T-helper 9 cell (primary cell): ENCODE measurements at regions not wholly inside any gene's neighbourhood (a gene's known extent, or its start where the extent isn't known, plus 50 kb on each side); places are given as distances from the start of the nearest gene placed in this dataset.
"Not testable (repeated sequence)": the region's sequence is repeated elsewhere in the genome, so short reads cannot be mapped to it uniquely, and the experiment has no call there.

Experiments
- DNase-seq: peaks from one replicate; pipeline ENCODE4 v3.0.0-alpha.2; 2020

DNA sequence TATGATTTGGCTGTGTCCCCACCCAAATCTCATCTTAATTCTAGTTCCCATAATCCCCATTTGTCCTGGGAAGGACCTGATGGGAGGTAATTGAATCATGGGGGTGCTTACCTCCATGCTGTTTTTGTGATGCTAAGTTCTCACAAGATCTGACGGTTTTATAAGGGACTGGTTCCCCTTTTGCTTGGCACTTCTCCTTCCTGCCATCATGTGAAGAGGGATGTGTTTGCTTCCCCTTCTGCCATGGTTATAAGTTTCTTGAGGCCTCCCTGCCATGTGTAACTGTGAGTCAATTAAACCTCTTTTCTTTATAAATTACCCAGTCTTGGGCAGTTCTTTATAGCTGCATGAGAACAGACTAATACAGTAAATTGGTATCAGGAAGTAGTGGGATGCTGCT lies 114.1 kb downstream of the ZNF648 start:
- no peak for DNase-seq

GRCh38 chr1:181936768-181937581 lies 124.5 kb downstream of the ZNF648 start:
- peak; percentile 3 for DNase-seq

GRCh38 chr1:181936269-181936668 lies 125.2 kb downstream of the ZNF648 start:
- DNase-seq: no peak

DNA sequence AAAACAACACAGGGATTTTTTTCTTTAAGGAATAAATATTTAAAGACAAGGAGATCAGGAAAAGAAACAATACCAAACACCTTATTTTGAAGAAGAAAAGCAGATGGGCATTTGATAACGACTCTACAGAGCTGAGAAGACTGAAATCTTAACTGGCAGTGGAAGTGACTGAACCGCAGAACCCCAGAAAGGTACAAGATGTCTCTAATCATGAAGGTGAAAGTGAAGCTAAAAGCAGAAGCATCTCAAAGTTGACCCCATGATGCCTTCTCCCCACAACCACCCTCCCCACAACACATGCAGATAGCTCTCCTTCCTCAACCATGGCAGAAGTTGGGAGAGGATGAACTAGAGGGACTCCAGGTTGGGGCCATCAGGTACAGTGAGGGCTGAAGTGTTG lies 129.6 kb downstream of the ZNF648 start:
- no peak for DNase-seq

GRCh38 chr1:181930187-181930586 lies 131.3 kb downstream of the ZNF648 start:
- no peak for DNase-seq

DNA sequence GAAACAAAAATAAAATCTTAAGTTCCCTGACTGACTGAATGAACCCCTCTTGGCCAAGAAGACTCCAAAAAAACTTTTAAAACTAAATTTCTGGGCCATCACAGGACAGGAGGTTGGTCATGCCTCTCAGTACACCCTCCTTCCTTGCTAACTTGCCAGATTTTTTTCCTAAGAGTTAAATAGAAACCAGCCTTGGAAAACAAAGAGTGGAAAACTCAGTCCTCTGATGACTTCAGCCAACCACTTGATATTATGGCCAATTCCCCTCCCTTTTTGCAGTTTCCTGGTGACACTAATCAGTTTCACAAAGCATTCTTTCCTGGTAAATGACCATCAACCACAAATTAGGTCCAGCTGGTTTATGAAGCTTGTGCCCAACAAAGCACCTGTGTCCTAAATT lies 134.8 kb downstream of the ZNF648 start:
- no peak for DNase-seq

- not testable (repeated sequence) for DNase-seq
Observed at GRCh38 chr1:181924034-181924433, 137.5 kb downstream of the ZNF648 start.

- DNase-seq: no peak
Observed at GRCh38 chr1:181919542-181919941, 142.0 kb downstream of the ZNF648 start.

GRCh38 chr1:181918880-181919525 lies 142.5 kb downstream of the ZNF648 start:
- DNase-seq: no peak

DNA sequence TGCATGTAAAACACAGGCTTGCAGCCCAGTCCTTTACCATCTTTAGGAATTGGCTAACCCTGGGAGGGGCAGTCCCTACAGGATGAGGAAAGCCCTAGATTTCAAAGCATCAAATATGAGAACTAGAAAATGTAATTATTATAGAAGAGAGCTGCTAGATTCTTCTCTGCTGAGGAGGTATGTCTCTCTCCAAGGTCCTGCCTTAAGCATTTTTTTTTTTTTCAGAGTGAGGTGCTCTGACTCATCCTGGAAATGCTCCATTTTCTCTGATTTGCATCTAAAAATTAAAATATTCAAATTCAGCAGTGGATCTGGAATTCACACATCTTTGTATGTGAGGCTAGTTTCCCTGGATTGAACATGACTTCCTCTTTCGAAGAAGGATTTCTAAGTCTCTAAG lies 149.8 kb downstream of the ZNF648 start:
- DNase-seq: no peak

- no peak for DNase-seq
Observed at GRCh38 chr1:181910905-181911304, 150.6 kb downstream of the ZNF648 start.

DNA sequence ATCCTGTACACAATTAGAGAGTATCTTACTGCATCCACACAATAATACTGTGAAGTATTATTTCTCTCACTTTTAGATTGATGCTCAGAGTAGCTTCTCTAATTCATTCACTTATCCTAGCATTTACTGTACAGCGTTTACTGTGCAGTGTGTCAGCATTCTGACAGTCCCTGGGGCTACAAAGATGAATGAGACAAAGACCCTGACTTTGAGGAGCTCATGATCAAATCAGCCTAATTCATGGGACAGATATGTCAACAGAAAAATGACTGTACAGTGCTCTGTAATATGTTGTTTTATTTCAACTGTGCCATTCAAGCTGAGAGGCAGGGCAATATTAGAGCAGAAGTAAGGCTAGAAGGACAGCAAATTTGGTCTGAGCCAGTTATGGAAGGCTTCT lies 152.5 kb downstream of the ZNF648 start:
- no peak for DNase-seq

DNA sequence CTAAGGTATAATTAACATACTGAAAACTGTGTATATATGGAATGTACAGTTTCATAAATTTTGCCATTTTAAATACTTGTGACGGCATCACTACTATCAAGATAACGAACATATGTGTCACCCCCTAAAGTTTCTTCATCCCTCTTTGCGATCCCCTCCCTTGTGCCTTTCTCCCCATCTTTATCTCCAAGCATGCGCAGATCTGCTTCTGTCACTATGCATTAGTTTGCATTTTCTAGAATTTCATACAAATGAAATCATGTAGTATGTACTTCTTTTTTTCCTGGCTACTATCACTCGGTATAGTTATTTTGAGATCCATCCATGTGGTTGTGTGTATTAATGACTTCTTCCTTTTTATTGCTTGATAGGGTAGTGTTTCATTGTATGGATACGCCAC lies 154.9 kb downstream of the ZNF648 start:
- no peak for DNase-seq

GRCh38 chr1:181905944-181906597 lies 155.4 kb downstream of the ZNF648 start:
- no peak for DNase-seq

GRCh38 chr1:181898773-181899172 lies 162.7 kb downstream of the ZNF648 start:
- DNase-seq: no peak

- DNase-seq: no peak
Observed at GRCh38 chr1:181896824-181897223, 164.7 kb downstream of the ZNF648 start.

DNA sequence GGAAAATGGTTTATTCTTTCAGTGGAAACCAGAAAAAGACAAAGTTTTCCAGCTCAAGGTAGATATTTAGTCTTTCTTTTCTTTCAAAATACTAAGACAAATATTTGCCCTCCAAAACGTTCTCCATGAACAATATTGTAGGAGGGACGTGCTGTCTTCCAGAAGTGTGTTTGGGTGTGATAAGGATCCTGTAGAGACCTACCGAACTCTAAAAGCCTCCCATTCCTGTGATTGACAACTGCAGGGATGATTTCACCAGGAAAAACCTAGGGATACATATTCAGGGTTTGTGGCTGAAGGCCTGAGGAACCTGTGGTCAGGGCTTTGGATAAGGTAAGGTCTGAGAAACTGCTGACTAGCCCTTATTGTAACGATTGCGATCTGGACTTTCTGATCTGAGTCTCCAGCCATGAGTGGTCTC lies 167.1 kb downstream of the ZNF648 start:
- no peak for DNase-seq

- no peak for DNase-seq
Observed at GRCh38 chr1:181893937-181894336, 167.6 kb downstream of the ZNF648 start.

DNA sequence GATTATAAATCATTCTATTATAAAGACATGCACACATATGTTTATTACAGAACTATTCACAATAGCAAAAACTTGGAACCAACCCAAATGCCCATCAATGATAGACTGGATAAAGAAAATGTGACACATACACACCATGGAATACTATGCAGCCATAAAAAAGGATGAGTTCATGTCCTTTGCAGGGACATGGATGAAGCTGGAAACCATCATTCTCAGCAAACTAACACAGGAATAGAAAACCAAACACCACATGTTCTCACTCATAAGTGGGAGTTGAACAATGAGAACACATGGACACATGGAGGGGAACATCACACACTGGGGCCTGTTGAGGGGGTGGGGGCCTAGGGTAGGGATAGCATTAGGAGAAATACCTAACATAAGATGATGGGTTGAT lies 168.4 kb downstream of the ZNF648 start:
- not testable (repeated sequence) for DNase-seq

GRCh38 chr1:181872562-181872961 lies 188.9 kb downstream of the ZNF648 start:
- DNase-seq: no peak

DNA sequence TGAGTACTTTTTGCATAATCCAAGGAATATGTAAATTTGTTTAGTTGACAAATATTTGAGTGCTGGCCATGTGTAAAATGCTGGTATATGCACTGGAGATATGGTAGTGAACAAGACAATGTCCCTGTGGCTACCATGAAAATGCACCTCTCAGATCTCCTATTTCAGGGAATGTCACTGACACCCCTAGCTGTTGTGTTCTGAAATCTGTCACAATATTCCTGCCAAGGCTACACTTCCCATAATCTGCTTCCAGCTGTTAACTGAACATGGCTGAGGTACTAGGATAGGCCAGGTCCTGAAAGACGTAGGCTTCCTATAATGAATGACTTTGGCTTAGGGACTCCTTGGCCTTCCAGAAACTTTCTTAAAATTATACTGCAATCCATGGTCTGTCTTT lies 197.8 kb downstream of the ZNF648 start:
- no peak for DNase-seq

DNA sequence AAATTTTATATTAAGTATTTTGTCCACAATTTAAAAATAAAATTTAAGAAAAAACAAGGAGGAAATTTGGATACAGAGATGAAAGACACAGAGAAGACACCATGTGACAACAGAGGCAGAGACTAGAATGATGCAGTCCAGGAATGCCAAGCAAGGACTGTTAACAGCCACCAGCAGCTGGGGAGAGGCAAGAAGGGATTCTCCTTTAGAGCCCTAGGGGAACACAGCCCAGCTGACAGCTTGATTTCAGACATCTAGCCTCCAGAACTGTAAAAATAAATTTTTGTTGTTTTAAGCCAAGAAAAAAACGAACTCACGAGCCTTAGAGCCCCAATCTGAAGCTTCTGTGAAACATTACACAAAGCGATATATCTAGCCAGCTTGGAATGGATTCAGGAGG lies 198.5 kb downstream of the ZNF648 start:
- no peak for DNase-seq

DNA sequence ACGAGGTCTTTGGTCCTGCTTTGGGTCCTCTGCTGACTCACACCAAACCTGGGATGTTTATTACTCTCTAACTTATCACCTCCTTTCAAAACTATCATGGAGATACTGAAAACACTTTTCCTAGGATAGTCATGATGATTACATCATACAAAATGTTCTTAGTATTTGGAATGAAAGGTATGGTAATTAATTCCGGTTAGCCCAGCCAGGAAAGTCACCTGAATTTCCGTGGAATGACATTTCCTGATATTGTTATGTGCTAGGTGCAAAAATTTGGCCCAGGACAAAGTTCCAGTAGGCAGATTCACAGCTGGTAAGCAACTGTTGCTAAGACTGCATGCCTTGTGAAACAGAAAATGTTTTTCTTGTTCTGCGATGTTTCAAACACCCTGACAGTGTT lies 203.4 kb downstream of the ZNF648 start:
- no peak for DNase-seq
